ENCODE measurements at regions not wholly inside any gene's neighbourhood (a gene's known extent, or its start where the extent isn't known, plus 50 kb on each side); places are given as distances from the start of the nearest gene placed in this dataset.

DNA sequence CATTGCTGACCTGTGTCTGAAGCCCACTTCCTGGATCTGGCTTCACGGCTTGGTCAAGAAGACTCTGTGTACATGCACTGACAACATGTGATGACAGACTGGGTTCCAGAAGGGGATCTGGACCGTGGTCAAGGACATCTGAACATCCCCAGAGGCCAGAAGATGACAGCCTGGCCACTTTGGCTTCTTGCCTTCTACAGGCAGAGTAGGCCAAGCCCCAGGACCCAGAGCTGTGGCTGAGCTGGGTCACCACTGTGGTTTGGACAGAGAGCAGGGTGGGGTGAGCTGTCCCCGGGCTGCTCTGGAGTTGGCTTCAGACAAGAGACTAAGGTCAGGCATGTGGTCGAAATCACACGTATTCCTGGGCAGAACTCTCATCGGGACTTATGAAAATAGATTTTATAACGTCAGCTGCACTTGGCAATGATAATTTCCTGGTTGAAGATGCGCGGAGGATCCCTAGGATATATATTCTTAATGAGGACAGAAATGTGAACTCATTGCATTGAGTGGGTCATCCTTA lies 114.1 kb upstream of the FRMD4B start:
- TF ChIP-seq, protein P1, sequence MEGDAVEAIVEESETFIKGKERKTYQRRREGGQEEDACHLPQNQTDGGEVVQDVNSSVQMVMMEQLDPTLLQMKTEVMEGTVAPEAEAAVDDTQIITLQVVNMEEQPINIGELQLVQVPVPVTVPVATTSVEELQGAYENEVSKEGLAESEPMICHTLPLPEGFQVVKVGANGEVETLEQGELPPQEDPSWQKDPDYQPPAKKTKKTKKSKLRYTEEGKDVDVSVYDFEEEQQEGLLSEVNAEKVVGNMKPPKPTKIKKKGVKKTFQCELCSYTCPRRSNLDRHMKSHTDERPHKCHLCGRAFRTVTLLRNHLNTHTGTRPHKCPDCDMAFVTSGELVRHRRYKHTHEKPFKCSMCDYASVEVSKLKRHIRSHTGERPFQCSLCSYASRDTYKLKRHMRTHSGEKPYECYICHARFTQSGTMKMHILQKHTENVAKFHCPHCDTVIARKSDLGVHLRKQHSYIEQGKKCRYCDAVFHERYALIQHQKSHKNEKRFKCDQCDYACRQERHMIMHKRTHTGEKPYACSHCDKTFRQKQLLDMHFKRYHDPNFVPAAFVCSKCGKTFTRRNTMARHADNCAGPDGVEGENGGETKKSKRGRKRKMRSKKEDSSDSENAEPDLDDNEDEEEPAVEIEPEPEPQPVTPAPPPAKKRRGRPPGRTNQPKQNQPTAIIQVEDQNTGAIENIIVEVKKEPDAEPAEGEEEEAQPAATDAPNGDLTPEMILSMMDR (IDR thresholded peaks at IDR 0.05), result no peak
- no peak for TF ChIP-seq EZH2 (IDR thresholded peaks at IDR 0.05)
- TF ChIP-seq EZH2phosphoT487 (IDR thresholded peaks at IDR 0.05), result no peak

Measured in neural progenitor cell (in vitro differentiated cells).